ENCODE measurements at regions not wholly inside any gene's neighbourhood (a gene's known extent, or its start where the extent isn't known, plus 50 kb on each side); places are given as distances from the start of the nearest gene placed in this dataset.

DNA sequence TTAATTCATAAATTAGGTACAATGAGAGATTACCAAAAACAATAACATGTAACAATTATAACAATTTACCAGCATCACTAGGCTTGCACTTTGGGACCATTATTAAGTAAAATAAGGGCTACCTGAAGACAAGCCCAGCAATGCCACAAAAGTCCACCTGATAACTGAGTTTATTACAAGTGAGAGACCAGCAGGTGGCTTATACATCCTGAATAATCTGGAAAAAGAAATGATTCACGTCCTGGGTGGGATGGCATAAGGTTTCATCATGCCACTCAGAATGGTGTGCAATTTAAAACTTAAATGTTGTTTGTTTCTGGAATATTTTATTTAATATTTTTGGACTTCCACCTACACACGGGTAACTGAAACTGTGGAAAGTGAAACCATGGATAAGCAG, 1287.1 kb upstream of the GBE1 start:
- Histone ChIP-seq H3K9me3 (no peaks in the 10 kb centered on the region), H3K27ac (no peak overlapping the region), H3K4me3 (no peak overlapping the region), H3K36me3 (no peaks in the 10 kb centered on the region), H3K4me1 (no peaks in the 10 kb centered on the region), H3K27me3 (ENCODE audit: low read depth) (no peaks in the 10 kb centered on the region)
- DNase-seq (no peak), ATAC-seq (no peak)
- intact Hi-C loops (cut with DNase I): no loop called here
- TF ChIP-seq, protein P1, sequence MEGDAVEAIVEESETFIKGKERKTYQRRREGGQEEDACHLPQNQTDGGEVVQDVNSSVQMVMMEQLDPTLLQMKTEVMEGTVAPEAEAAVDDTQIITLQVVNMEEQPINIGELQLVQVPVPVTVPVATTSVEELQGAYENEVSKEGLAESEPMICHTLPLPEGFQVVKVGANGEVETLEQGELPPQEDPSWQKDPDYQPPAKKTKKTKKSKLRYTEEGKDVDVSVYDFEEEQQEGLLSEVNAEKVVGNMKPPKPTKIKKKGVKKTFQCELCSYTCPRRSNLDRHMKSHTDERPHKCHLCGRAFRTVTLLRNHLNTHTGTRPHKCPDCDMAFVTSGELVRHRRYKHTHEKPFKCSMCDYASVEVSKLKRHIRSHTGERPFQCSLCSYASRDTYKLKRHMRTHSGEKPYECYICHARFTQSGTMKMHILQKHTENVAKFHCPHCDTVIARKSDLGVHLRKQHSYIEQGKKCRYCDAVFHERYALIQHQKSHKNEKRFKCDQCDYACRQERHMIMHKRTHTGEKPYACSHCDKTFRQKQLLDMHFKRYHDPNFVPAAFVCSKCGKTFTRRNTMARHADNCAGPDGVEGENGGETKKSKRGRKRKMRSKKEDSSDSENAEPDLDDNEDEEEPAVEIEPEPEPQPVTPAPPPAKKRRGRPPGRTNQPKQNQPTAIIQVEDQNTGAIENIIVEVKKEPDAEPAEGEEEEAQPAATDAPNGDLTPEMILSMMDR (IDR thresholded peaks at IDR 0.05): no peak

DNA sequence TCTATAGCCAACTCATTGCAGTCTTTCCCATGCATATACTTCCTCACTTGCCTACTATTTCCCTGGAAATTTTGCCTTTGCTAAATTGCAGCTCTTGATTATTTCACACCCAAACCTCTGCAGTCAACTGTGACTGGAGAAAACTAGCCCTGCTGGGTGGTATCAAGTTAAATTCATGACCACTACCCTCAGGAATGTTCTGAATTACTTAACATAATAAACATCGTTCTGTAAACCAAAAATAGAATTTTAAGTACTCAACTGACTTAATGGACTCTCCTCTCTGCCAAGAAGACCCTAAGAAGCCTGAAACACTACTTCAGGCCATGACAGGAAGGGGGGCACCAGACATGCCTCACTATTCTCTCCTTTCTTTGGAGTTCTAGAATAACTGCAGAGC, 1278.0 kb upstream of the GBE1 start:
- intact Hi-C loops (cut with DNase I): no loop called here
- Histone ChIP-seq H3K36me3 (no peaks in the 10 kb centered on the region), H3K9me3 (no peaks in the 10 kb centered on the region), H3K27ac (no peak overlapping the region), H3K27me3 (ENCODE audit: low read depth) (no peaks in the 10 kb centered on the region), H3K4me3 (no peak overlapping the region), H3K4me1 (no peaks in the 10 kb centered on the region)
- DNase-seq (no peak), ATAC-seq (no peak)
- TF ChIP-seq, protein P1 (IDR thresholded peaks at IDR 0.05): no peak

DNA sequence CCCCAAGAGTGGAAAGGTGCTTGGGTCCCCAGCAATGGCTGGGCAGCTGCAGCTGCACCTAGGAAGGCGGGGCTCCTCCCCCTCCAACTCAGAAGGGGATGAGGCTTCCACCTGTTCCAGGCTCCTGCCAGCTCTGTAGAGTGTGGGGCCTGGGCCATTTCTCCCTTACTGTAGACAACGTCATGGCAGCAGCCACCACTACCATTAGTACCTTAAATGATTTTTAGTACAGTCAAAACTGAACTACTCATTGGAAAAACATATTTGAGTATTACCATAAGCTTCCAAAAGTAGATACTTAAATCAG, 1274.2 kb upstream of the GBE1 start:
- H3K27me3 ChIP-seq (ENCODE audit: low read depth): no peaks in the 10 kb centered on the region
- H3K36me3 ChIP-seq: no peaks in the 10 kb centered on the region
- no peak for ATAC-seq
- no peaks in the 10 kb centered on the region for H3K4me1 ChIP-seq
- no peaks in the 10 kb centered on the region for H3K9me3 ChIP-seq
- peak; percentile 17 for DNase-seq
- TF ChIP-seq, protein P1 (IDR thresholded peaks at IDR 0.05): no peak
- intact Hi-C loops (cut with DNase I): no loop called here
- no peak overlapping the region for H3K4me3 ChIP-seq
- no peak overlapping the region for H3K27ac ChIP-seq

DNA sequence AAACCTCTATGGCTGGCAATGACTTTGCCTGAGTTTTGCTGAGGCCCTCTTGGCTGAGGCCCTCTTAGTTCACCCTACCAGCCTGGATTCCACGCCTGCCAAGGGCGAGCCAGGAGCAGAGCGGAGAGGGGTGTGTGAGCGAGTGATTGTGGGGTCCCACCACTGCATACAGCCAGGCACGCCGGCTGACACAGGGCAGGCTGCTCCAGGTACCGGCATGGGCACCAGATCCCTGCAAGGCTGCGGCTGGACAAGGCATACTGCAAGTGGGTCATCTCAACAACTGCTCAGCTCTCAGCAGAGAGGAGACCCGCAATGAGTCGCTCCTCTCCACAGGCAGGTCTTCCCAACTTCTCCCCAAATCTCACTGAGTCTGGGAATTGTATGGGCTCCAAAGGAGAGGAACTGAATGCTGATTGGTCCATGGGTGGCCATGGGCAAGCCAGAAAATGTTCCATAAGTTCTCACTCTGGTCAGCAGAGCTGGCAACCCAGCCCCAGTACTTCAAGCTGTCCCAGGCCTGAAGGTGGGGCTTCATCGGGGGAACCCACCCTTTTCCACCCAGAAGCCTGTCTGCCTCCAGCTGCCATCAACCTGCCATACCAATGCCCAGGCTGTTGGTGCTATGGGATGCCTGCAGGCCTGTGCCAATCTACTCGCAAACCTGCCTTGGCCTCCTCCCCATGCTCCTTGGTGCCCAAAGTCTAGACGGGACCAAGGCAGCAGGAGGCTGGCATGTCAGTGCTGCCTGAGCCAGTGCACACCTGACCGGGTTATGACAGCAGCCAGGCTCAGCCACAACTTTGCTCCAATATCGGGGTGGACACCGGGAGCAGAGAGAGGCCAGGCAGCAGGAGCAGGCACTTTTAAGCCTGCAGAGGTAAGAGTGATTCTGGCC, 1273.6 kb upstream of the GBE1 start:
- intact Hi-C loops (cut with DNase I): no loop called here
- ATAC-seq (peak; percentile 21 to 29), DNase-seq (peak; percentile 41)

DNA sequence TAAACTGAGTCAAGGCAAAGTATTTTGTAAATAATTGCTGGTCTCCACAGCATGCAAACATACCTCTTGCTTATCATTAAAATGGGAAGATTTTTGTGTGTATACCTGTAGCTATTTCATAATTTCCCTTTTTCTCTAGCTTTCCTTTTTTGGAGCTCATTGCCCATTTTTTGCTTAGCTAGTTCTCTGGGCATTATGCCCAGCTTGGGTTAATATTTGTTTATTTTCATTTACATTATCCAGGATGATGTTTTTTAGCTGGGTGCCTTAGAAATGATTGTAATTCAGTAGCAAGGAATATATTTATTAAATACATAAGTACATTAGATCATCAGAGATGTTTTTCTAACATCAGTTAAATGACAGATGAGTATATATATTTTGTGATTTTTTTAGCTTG, 1271.7 kb upstream of the GBE1 start:
- no peak for ATAC-seq
- H3K27ac ChIP-seq: no peak overlapping the region
- no peaks in the 10 kb centered on the region for H3K27me3 ChIP-seq (ENCODE audit: low read depth)
- TF ChIP-seq, protein P1 (IDR thresholded peaks at IDR 0.05): no peak
- no peak overlapping the region for H3K4me3 ChIP-seq
- H3K4me1 ChIP-seq: no peaks in the 10 kb centered on the region
- no peak for DNase-seq
- H3K36me3 ChIP-seq: no peaks in the 10 kb centered on the region
- no peaks in the 10 kb centered on the region for H3K9me3 ChIP-seq
- intact Hi-C loops (cut with DNase I): no loop called here

More for the DNA sequence above, 1273.6 kb upstream of the GBE1 start:
- no peaks in the 10 kb centered on the region for H3K27me3 ChIP-seq (ENCODE audit: low read depth)
- no peak overlapping the region for H3K27ac ChIP-seq
- H3K9me3 ChIP-seq: no peaks in the 10 kb centered on the region
- H3K4me3 ChIP-seq: no peak overlapping the region
- H3K36me3 ChIP-seq: no peaks in the 10 kb centered on the region
- TF ChIP-seq, protein P1 (IDR thresholded peaks at IDR 0.05): no peak
- H3K4me1 ChIP-seq: no peaks in the 10 kb centered on the region
